K562 (cell line): ENCODE measurements at regions not wholly inside any gene's neighbourhood (a gene's known extent, or its start where the extent isn't known, plus 50 kb on each side); places are given as distances from the start of the nearest gene placed in this dataset.
"Not testable (repeated sequence)": the region's sequence is repeated elsewhere in the genome, so short reads cannot be mapped to it uniquely, and the experiment has no call there.

Experiments
- ATAC-seq: fragments of 200-7000 bp; cut with Tn5 transposase; 3 replicates; pipeline ENCODE4 v1.9.1; 2020; ENCODE audit warnings: moderate library complexity
- BruUV-seq: library from RNA; stranded (reverse); fragments of 400-500 nt; replicated peaks from 2 replicates; lab custom pipeline; 2021; lab: Mats Ljungman, UMichigan
- CTCF ChIA-PET: fragments of 300-600 bp; formaldehyde crosslinking; extraction: SDS; loops from one replicate; lab custom pipeline; 2021; ENCODE audit warnings: low intra/inter-chr PET ratio; lab: Yijun Ruan, JAX
- POLR2A ChIA-PET: fragments of 300-600, 350-650 bp; sonication (Branson Sonifier 250); formaldehyde crosslinking; extraction: SDS; loops from one replicate; lab custom pipeline; 2021; ENCODE audit warnings: antibody characterized with exemption, inconsistent platforms; lab: Yijun Ruan, JAX
- DNase-seq, 4 experiments: peaks; one replicate each; pipeline versions ENCODE4 v3.0.0 to v3.0.0-alpha.2; 2011 to 2018; ENCODE audit warnings: low spot score in 3 of 4, mixed read lengths in 3 of 4; ENCODE audit errors: extremely low read depth in 1 of 4
- FAIRE-seq: peaks from 2 replicates; lab custom pipeline; 2011; peaks lifted over from hg19 to GRCh38; lab: Jason Lieb, UNC
- H2AFZ ChIP-seq: 2 replicates; pipeline ENCODE4 v1.6.0; 2011; ENCODE audit warnings: low read depth, low read length, control low read depth, inconsistent platforms
- H3K27ac ChIP-seq: fragments of 200-600 bp; 3 replicates; pipeline ENCODE4 v1.8.0; 2011; ENCODE audit warnings: low read depth, mild to moderate bottlenecking, control low read depth, inconsistent platforms, low read length, moderate library complexity, mixed read lengths; ENCODE audit errors: extremely low read depth
- H3K27me3 ChIP-seq, 2 experiments: fragments of 300-600 bp in 1 of 2; 2 replicates in 1 of 2; 3 replicates in 1 of 2; pipeline versions ENCODE4 v1.6.0 to v1.8.0; 2011; ENCODE audit warnings: inconsistent platforms in 2 of 2, low read length in 2 of 2, mild to moderate bottlenecking in 1 of 2, mixed read lengths in 1 of 2, moderate library complexity in 1 of 2; ENCODE audit not compliant: control insufficient read depth in 2 of 2, insufficient read depth in 2 of 2
- H3K36me3 ChIP-seq: fragments of 300-600 bp; 3 replicates; pipeline ENCODE4 v1.8.0; 2011; ENCODE audit warnings: mild to moderate bottlenecking, low read length, inconsistent platforms; ENCODE audit not compliant: control insufficient read depth, insufficient read depth
- H3K4me1 ChIP-seq, 2 experiments: fragments of 200-600 bp in 1 of 2; replicated peaks in 1 of 2; 2 replicates in 1 of 2; 3 replicates in 1 of 2; pipeline versions ENCODE4 v1.5.1 to v1.8.0; 2011; ENCODE audit warnings: inconsistent platforms in 2 of 2, low read length in 2 of 2, mild to moderate bottlenecking in 1 of 2, mixed read lengths in 1 of 2, moderate library complexity in 1 of 2; ENCODE audit not compliant: control insufficient read depth in 2 of 2, insufficient read depth in 2 of 2
- H3K4me2 ChIP-seq: 2 replicates; pipeline ENCODE4 v1.6.1; 2011; ENCODE audit warnings: low read length, control low read depth, inconsistent platforms, mixed read lengths; ENCODE audit not compliant: insufficient read depth
- H3K4me3 ChIP-seq: fragments of 200-600 bp; sonication (generic), shearing (Covaris generic); 2 replicates; pipeline ENCODE4 v1.5.1; 2016; ENCODE audit warnings: control low read depth, inconsistent platforms
- H3K79me2 ChIP-seq: fragments of 200-600 bp; 3 replicates; pipeline ENCODE4 v1.8.0; 2011; ENCODE audit warnings: low read length, inconsistent platforms; ENCODE audit not compliant: control insufficient read depth, insufficient read depth
- H3K9ac ChIP-seq, 2 experiments: 2 replicates each; pipeline versions ENCODE4 v1.6.0 to v1.6.1; 2011; ENCODE audit warnings: low read depth in 2 of 2, low read length in 2 of 2, control low read depth in 1 of 2, inconsistent platforms in 1 of 2, mild to moderate bottlenecking in 1 of 2, mixed read lengths in 1 of 2; ENCODE audit not compliant: insufficient read depth in 1 of 2
- H3K9me1 ChIP-seq: one replicate; pipeline ENCODE4 v1.6.0; 2011; ENCODE audit warnings: inconsistent platforms, mild to moderate bottlenecking, low read length, moderate library complexity; ENCODE audit not compliant: control insufficient read depth, insufficient read depth
- H3K9me3 ChIP-seq: replicated peaks from 2 replicates; pipeline ENCODE4 v1.5.1; 2011; ENCODE audit warnings: low read depth, low read length, inconsistent platforms; ENCODE audit not compliant: control insufficient read depth, insufficient read depth
- H4K20me1 ChIP-seq: replicated peaks from 2 replicates; pipeline ENCODE4 v1.6.1; 2011; ENCODE audit warnings: low read length, inconsistent platforms, mixed read lengths; ENCODE audit not compliant: control insufficient read depth, insufficient read depth
- CBFA2T2 ChIP-seq: fragments of 450-650 bp; conservative IDR thresholded peaks from 2 replicates; pipeline ENCODE4 v1.6.1; 2017; ENCODE audit warnings: mild to moderate bottlenecking
- WGBS: fragments of 100-300 bp; shearing (Covaris generic); methylation state at CpG from one replicate; pipeline ENCODE4 v1.1.6; 2016; ENCODE audit warnings: low coverage, mixed read lengths; ENCODE audit not compliant: insufficient coverage; ENCODE audit errors: missing lambda C conversion rate; 5-methylcytosine and 5-hydroxymethylcytosine counted together
- in situ Hi-C: fragments of 300-500 bp; cut with MboI; formaldehyde crosslinking; loops from 4 replicates; pipeline ENCODE4 v1.15.0; 2018; ENCODE audit warnings: inconsistent platforms, mixed read lengths
- intact Hi-C: fragments of 100-400 bp; cut with micrococcal nuclease; formaldehyde crosslinking; loops from 2 replicates; pipeline ENCODE4 v1.14.2; 2022

GRCh38 chr12:25891095-25891494 lies 67.4 kb upstream of the RASSF8 start:
- H3K9ac ChIP-seq, FAIRE-seq, intact Hi-C loops, H3K79me2 ChIP-seq, in situ Hi-C loops, H3K4me2 ChIP-seq, DNase-seq, H2AFZ ChIP-seq, H3K27ac ChIP-seq, H3K4me3 ChIP-seq, POLR2A ChIA-PET, H3K27me3 ChIP-seq, H3K9me3 ChIP-seq, H3K9me1 ChIP-seq, ATAC-seq, BruUV-seq, H3K36me3 ChIP-seq, H4K20me1 ChIP-seq, H3K4me1 ChIP-seq, CTCF ChIA-PET: not testable (repeated sequence)
- WGBS: 0% methylated on average over 6 of the region's 6 CpGs

DNA sequence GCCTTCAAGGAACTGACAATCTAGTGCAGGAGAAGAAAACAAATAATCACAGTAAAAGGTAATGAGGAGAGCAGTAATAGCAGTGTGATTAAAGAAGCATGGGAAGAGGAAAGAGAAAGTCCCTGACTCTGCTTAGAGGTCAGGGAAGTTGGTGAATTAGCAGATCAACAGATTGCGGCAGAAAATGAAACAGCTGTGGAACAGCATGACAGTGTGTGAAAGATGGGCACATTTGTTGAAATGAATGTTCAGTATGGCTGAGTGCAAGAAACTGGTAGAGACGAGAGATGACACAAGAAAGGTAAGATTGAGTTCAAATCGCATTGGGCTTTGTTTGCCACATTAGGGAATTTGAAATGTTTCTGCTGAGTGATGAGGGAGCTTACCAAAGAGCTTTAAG lies 63.7 kb upstream of the RASSF8 start:
- DNase-seq: no peak
- Histone ChIP-seq H3K9me1 (no peaks in the 10 kb centered on the region), H3K4me3 (no peak overlapping the region), H3K9me3 (no peaks in the 10 kb centered on the region), H2AFZ (no peak overlapping the region), H3K79me2 (no peaks in the 10 kb centered on the region), H3K4me1 (no peaks in the 10 kb centered on the region), H4K20me1 (no peaks in the 10 kb centered on the region), H3K9ac (no peak overlapping the region), H3K27me3 (no peaks in the 10 kb centered on the region), H3K36me3 (no peaks in the 10 kb centered on the region), H3K27ac (no peak overlapping the region), H3K4me2 (no peak overlapping the region)
- in situ Hi-C loops (no loop called here), intact Hi-C loops (no loop called here)
- peak; percentile 19 for FAIRE-seq
- ChIA-PET CTCF (no interaction called here), POLR2A (no interaction called here)
- BruUV-seq: no TSS peak
- 0% methylated on average over 3 of the region's 3 CpGs for WGBS
- ATAC-seq: no peak
- TF ChIP-seq CBFA2T2: no peak
